ENCODE measurements at regions not wholly inside any gene's neighbourhood (a gene's known extent, or its start where the extent isn't known, plus 50 kb on each side); places are given as distances from the start of the nearest gene placed in this dataset.

GRCh38 chr10:3971713-3972112 lies 186.7 kb upstream of the KLF6 start:
- Histone ChIP-seq H3K9me3 (ENCODE audit: low read length) (no peaks in the 10 kb centered on the region), H3K4me3 (ENCODE audit: low read length) (no peak overlapping the region), H4K20me1 (ENCODE audit: low read length) (no peaks in the 10 kb centered on the region), H3K27me3 (ENCODE audit: low read length) (no peaks in the 10 kb centered on the region), H3K4me2 (ENCODE audit: low read length) (no peak overlapping the region), H3K9me2 (replicated peaks; ENCODE audit: low read length) (no peaks in the 10 kb centered on the region), H3K27ac (ENCODE audit: low read length) (no peak overlapping the region), H3K36me3 (ENCODE audit: low read depth, low read length) (no peaks in the 10 kb centered on the region), H3F3A (ENCODE audit: low read length, unreplicated experiment) (no peaks in the 10 kb centered on the region), H3K4me1 (ENCODE audit: insufficient read depth, low read length) (peaks cover 12% of the 10 kb centered on the region; the same call in 1 of the 2 replicates), H3K9ac (ENCODE audit: low read length) (no peak overlapping the region), H2AFZ (ENCODE audit: low read length) (no peak overlapping the region), H3K79me2 (ENCODE audit: low read length) (no peaks in the 10 kb centered on the region)
- no peak for TF ChIP-seq EZH2phosphoT487 (IDR thresholded peaks at IDR 0.05; ENCODE audit: borderline replicate concordance, low read length)
- TF ChIP-seq EZH2 (IDR thresholded peaks at IDR 0.05; ENCODE audit: low read length, unreplicated experiment), result no peak
- TF ChIP-seq CTCF (conservative IDR thresholded peaks at IDR 0.05; ENCODE audit: low read depth, low read length), result no peak
- DNase-seq (no peak), ATAC-seq (no peak)
- intact Hi-C loops (cut with micrococcal nuclease), result no loop called here
- BruUV-seq (replicated peaks), result no TSS peak
- ChIA-PET POLR2A (ENCODE audit: unreplicated experiment) (no interaction called here), CTCF (no interaction called here)

GRCh38 chr10:3969876-3970666 lies 185.1 kb upstream of the KLF6 start:
- H4K20me1 ChIP-seq (ENCODE audit: low read length), result no peaks in the 10 kb centered on the region
- ATAC-seq (no peak), DNase-seq (peak; percentile 52)
- intact Hi-C loops (cut with micrococcal nuclease), result no loop called here
- H3K4me3 ChIP-seq (ENCODE audit: low read length), result no peak overlapping the region
- no peaks in the 10 kb centered on the region for H3K27me3 ChIP-seq (ENCODE audit: low read length)
- H3K9me3 ChIP-seq (ENCODE audit: low read length), result no peaks in the 10 kb centered on the region
- no peak overlapping the region for H3K9ac ChIP-seq (ENCODE audit: low read length)
- POLR2A ChIA-PET (ENCODE audit: unreplicated experiment), result no interaction called here
- no peaks in the 10 kb centered on the region for H3K36me3 ChIP-seq (ENCODE audit: low read depth, low read length)
- H3K4me1 ChIP-seq (ENCODE audit: insufficient read depth, low read length), result peaks cover 12% of the 10 kb centered on the region; the same call in 1 of the 2 replicates
- CTCF ChIA-PET, result no interaction called here
- peak overlapping the region; percentile 46; the same call in 1 of the 2 replicates for H3K4me2 ChIP-seq (ENCODE audit: low read length)
- H3K79me2 ChIP-seq (ENCODE audit: low read length), result no peaks in the 10 kb centered on the region
- no peaks in the 10 kb centered on the region for H3K9me2 ChIP-seq (replicated peaks; ENCODE audit: low read length)
- no TSS peak for BruUV-seq (replicated peaks)
- H3K27ac ChIP-seq (ENCODE audit: low read length), result peak overlapping the region; percentile 59
- TF ChIP-seq EZH2 (IDR thresholded peaks at IDR 0.05; ENCODE audit: low read length, unreplicated experiment), result no peak
- TF ChIP-seq EZH2phosphoT487 (IDR thresholded peaks at IDR 0.05; ENCODE audit: borderline replicate concordance, low read length), result no peak
- H3F3A ChIP-seq (ENCODE audit: low read length, unreplicated experiment), result no peaks in the 10 kb centered on the region
- no peak overlapping the region for H2AFZ ChIP-seq (ENCODE audit: low read length)

- ChIA-PET CTCF (no interaction called here), POLR2A (ENCODE audit: unreplicated experiment) (no interaction called here)
- TF ChIP-seq EZH2 (IDR thresholded peaks at IDR 0.05; ENCODE audit: low read length, unreplicated experiment) (no peak), CTCF (conservative IDR thresholded peaks at IDR 0.05; ENCODE audit: low read depth, low read length) (no peak), EZH2phosphoT487 (IDR thresholded peaks at IDR 0.05; ENCODE audit: borderline replicate concordance, low read length) (no peak)
- Histone ChIP-seq H3K9me2 (replicated peaks; ENCODE audit: low read length) (no peaks in the 10 kb centered on the region), H3K9me3 (ENCODE audit: low read length) (no peaks in the 10 kb centered on the region), H3K27me3 (ENCODE audit: low read length) (no peaks in the 10 kb centered on the region), H3K4me3 (ENCODE audit: low read length) (no peak overlapping the region), H3K4me1 (ENCODE audit: insufficient read depth, low read length) (peaks cover 12% of the 10 kb centered on the region; the same call in 1 of the 2 replicates), H3K27ac (ENCODE audit: low read length) (no peak overlapping the region), H3F3A (ENCODE audit: low read length, unreplicated experiment) (no peaks in the 10 kb centered on the region), H4K20me1 (ENCODE audit: low read length) (no peaks in the 10 kb centered on the region), H3K4me2 (ENCODE audit: low read length) (no peak overlapping the region), H3K79me2 (ENCODE audit: low read length) (no peaks in the 10 kb centered on the region), H2AFZ (ENCODE audit: low read length) (no peak overlapping the region), H3K9ac (ENCODE audit: low read length) (no peak overlapping the region), H3K36me3 (ENCODE audit: low read depth, low read length) (no peaks in the 10 kb centered on the region)
- DNase-seq, result no peak
- no TSS peak for BruUV-seq (replicated peaks)
- intact Hi-C loops (cut with micrococcal nuclease), result no loop called here
- no peak for ATAC-seq
These were observed 183.7 kb upstream of the KLF6 start for GRCh38 chr10:3968727-3969126.

Data from PC-3 (cell line).